Limb (tissue), 2 donors: ENCODE measurements at regions not wholly inside any gene's neighbourhood (a gene's known extent, or its start where the extent isn't known, plus 50 kb on each side); places are given as distances from the start of the nearest gene placed in this dataset.

Experiments
- DNase-seq, 2 donors: peaks; one replicate each; pipeline ENCODE4 v3.0.0-alpha.2; 2016; ENCODE audit errors: extremely low spot score in 2 of 2

DNA sequence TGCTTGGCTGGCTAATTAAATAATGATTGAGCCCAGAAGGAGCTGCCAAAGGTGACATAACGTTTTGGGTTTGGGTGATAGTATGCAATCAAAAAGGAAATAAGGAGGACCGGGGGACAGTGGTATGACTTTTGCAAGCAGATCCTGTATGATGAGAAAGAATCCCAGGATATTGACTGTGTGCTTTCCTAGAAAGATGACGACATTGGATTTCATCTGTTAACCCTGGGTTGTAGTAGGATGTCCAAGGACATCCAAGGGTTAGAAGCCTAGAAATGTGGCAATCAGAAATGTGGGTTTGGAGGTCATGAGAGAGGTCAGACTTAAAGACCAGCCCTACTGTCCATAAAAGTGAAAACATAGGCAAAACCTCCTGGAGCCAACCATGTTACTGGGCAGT lies 50.3 kb upstream of the HMHB1 start:
- no peak for DNase-seq

DNA sequence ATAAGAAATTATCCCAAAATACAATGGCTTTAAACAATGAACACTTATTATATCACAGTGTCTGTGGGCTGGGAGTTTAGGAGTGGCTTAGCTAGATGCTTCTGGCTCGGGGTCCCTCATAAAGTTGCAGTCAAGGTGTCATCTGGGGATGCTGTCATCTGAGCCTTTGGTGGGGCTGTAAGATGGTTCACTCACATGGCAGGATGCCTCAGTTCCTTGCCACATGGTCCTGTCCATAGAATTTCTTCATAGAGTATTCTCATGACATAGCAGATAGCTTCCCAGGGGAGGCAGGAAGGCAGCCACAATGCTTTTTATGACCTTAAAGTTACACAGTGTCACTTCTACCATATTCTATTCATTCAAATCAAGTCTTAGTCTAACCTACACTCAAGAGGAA lies 51.2 kb upstream of the HMHB1 start:
- no peak for DNase-seq

DNA sequence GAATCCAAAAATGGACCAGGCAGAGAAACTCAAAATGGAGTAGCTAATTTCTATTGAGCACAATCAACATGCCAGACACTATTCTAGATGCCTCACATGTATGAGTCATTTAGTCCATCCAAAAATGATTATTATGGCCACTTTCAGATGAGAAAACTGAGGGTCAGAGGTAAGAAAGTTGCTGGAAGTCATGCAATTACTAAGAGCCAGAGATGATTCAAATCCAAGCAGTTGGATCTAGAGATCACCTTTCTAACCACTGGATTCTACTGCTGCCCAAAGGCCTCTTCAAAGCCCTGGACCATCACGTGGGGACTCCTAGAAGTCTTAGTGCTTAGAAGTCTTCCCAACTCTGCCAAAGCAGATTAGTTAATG lies 51.8 kb upstream of the HMHB1 start:
- DNase-seq, result no peak

DNA sequence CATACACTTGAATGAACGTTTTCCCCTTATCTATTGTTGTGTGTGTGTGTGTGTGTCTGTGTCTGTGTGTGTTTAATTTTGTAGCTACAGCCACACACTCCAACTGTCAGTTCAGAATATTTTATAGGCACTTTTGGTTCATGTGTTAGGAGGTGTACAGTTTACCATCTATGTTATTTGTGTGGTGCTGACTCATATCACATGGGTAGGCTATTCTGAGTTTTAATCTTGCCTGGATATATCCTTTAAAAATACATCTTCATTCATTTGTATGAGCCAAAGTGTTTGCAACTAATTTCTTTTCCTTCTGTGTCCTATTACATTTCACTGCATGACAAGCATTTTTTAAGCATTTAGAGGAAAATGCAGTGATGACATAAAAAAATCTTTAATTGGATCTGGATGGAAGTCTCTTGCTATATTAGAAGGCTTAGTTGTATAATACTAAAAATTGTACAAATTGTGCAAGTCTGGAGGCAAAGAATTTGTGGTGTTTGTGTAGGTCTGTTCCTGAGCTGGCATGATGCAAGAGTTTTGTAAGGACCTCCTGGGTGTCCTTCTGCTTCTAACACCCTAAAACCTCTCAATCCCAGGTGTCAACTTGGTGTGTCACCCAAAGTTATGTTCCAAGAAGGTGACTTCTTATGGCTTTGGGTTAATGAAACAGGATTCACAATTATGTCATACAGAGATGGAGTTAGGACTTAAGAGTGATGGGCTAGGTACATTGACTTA lies 52.4 kb upstream of the HMHB1 start:
- no peak for DNase-seq

DNA sequence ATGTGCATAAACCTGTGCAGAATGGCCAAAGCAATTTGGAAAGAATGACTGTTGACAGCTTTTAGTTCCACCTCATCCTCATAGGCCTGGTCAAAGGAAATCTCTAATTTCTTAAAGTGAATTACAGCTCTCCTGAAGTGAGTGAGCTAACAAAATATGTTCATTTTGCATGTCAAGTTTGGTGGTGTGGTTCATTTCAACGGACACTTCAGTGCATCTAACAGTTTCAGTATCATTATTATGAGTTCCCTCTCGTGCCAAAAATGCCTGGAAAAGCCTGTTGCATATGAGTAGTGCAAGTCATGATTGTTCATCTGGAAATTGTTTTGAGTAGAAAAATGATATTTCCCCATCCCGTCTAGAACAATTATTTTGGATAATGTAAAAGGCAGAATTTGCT lies 53.2 kb upstream of the HMHB1 start:
- peak in 1 of 2 donors; percentile 40 for DNase-seq

DNA sequence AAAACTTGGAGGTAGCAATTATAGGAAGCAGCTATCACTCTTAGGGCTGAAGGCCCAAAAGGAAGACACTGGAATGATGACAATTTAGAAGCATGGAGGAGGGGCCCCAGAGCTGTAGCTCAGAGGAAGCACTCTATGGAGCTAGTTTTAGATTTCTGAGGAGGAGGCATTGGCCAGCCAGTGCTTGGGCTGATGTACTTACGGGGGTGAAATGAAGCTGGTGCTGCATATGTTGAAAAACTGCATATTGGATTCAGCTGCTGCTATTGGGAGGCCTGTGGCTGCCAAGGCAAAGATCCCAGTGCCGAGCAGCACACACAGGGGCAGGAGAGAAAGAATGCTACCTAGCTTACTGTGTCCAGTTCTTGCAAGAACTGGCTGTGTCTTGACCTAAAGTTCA lies 53.9 kb upstream of the HMHB1 start:
- peak in 1 of 2 donors; percentile 30 for DNase-seq

DNA sequence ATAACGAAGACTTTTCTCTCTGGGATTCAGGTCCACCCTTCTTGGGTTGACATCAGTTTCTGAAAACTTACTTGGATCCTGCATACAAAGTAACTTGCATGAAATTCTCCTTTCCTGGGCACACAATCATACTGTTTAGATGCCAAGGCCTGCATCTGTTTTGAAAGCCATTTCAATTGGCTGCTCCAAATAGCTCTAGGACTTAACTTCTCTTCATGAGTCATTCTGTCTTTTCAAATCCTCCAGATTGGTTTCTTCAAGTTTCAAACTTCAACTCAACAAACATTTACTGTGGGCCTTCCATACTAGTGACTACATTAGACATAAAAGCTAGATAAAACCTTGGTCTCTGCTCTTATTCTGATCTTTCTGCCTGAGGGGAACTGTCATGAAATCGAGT lies 54.8 kb upstream of the HMHB1 start:
- no peak for DNase-seq

DNA sequence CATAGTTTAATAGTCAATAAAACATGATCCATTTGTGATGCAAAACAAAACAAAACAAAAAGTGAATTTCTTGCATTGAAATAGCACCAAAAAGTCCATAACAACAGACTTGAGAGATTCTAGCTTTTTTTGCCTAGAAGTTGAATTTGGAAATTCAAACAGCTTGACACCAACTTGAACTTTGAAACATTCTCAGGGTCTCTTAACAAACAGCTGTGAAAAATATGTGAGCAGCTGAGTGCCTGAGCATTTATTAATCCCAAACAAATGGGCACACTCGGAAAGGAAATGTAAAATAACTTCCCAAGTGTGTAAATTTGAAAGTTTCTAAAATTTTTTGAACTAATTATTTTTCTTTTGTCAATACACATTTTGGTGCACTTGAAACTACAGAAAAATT lies 56.0 kb upstream of the HMHB1 start:
- peak in 1 of 2 donors; percentile 61 for DNase-seq

DNA sequence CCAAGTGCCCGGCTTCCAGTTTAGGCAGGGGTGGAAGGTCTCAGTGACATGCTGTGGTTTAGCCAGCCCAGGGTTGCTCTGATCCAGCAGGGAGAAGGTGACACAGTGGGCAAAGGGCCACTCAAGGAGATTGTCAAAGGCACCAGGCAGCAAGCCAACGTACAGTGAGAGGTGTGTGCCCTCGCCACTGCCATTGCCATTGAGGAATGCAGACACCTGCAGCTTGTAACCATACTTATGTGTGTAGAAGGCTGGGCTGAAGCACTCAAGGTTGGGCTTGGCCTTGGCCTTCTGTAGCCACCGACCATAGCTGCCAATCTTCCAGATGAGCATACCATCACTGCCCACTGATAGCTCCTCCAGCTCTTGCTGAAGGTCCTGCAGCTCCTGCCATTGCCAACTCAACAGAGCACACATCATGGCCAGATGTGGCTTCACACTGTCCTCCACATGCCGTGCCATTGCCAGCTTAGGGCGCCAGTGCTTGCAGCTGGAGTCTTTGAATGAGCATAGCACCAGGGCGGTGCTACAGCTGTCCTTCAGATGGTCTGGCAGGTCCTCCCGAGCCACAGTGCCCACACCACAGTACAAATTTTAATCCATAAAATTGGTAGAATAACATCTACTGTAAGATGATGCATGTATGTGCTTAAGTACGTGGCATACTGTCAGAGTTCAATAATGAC lies 59.7 kb upstream of the HMHB1 start:
- no peak for DNase-seq

DNA sequence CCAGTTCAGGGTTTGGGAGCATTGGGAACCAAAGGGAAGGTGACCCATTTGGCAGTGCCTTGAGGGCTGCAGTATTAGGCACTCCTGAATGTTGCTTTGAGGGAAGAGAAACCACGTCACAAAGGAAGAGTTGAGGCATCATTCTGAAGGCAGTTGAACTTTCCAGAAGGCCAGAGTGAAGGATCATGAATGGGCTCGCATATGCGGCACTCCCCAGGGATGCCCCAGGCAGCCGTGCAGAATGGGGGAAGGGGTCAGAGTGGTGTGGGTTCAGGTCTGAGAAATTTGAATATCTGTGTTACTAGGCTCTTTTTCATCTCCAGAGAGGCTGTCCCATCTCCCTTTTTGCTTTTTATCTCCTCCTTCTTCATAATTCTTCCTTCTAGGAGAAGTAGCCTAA lies 60.6 kb upstream of the HMHB1 start:
- DNase-seq, result no peak

DNA sequence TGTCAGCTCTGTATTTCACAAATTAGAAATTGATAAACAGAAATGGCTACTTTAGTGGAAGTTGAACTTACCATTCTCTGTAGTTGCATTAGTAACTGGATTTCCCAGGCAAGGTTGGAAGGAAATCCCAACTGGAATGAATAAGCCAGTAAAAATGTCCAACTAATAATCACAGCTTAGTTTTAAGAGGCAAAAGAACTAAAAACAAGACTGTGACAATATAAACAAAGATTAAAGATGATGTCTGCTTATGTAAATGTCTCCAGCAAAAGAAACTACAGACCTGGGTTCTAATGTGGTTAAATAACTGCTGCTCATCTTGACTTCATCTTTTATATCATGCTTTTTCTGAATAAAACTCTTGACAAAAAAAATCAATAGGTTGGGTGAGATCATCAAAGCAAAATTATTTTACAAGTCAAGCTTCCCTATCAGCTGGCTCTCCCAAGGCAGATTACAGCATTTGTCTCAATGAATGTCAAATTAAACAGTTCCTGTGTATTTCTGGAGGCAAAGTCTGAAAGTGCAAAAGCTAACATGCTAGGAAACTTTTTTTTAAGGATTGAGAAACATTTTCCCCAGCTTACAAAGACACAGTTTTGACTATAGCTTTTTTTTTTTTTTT lies 62.3 kb upstream of the HMHB1 start:
- DNase-seq, result no peak

DNA sequence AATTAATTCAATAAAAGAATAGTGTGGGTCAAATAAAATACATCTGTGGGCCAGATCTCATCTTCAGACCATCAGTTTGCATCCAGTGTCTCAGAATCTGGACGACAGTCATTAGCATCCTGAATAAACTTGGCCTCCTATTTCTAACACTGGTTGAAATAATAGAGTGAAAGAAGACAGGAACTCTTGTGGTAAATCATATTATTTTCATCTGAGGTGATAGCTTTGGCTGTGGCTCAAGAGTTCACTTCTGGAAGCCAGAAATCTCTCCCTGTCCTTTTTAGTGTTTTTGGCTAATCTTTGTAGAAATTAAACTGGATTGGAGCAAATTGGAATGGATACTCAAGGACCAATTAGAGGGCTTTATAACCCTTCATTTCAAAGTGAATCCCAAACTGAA lies 63.4 kb upstream of the HMHB1 start:
- no peak for DNase-seq

DNA sequence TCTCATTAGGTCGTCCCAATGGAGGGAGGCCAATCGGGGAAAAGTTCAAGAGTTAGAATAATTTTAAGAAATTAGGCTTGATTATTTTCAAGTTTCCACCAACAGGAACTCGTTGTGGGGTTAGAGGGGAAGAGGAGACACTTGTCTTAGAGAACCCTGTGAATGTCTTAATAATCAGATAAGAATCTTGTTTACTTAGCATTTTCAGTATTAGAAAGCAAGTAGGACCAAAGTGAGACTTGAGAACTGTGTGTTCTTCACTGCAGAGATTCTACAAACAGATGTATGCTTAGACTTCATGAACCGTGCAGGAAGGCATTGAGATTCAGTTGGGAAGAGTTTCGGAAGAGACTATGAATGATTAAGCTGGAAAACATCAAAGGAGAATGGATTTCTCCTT lies 69.0 kb upstream of the HMHB1 start:
- no peak for DNase-seq

DNA sequence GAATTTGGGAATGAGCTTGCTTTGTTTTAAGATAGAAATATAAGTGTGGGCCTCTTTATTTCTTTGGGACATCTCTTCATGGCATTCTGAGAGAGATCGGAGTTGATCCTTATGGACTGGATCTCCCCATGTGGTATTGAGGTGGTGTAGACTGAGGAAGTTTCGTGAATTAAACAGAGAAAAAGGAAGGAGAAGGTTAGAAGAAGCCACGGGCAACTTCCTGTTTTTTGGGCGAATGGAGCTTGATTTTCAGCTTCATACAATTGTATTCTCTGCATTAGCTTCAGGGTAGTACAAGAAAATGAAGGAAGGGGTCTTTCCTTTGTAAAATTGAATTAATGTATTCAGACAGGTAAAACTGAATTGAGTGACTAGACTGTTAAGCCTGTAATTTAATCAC lies 70.5 kb upstream of the HMHB1 start:
- no peak for DNase-seq

DNA sequence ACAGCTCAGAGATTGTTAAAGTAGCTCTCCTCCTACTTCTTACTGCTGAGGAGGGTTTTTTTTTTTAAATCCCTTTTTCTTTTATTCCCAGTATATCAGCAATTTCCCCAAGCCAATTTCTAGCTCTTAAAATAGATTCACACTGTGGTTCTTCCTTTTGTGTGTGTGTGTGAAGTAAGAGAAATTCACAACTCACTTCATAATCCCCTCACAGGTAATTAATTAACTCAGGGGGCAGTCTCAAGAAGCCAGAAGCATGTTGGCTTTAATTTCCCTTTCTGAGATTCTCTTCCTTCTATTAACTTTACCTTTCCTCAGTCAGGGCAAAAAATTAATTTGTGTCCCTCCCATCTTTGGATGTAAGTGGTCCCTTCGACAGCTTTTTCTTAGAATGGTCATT lies 71.0 kb upstream of the HMHB1 start:
- no peak for DNase-seq

DNA sequence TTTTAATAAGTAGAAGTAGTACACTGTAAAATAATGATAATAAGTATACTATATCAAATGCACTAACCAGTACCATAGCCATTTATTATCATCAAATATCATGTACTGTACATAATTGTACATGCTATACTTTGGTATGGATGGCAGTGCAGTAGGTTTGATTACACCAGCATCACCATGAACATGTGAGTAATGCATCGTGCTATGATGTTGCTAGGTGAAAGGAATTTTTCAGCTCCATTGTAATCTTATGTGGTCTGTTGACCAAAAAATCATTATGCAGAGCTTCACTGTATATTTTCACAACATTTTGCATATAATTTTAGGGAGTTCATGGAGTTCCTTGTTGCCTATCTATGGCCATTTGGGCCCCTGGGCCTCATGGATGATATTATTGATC lies 72.2 kb upstream of the HMHB1 start:
- no peak for DNase-seq

DNA sequence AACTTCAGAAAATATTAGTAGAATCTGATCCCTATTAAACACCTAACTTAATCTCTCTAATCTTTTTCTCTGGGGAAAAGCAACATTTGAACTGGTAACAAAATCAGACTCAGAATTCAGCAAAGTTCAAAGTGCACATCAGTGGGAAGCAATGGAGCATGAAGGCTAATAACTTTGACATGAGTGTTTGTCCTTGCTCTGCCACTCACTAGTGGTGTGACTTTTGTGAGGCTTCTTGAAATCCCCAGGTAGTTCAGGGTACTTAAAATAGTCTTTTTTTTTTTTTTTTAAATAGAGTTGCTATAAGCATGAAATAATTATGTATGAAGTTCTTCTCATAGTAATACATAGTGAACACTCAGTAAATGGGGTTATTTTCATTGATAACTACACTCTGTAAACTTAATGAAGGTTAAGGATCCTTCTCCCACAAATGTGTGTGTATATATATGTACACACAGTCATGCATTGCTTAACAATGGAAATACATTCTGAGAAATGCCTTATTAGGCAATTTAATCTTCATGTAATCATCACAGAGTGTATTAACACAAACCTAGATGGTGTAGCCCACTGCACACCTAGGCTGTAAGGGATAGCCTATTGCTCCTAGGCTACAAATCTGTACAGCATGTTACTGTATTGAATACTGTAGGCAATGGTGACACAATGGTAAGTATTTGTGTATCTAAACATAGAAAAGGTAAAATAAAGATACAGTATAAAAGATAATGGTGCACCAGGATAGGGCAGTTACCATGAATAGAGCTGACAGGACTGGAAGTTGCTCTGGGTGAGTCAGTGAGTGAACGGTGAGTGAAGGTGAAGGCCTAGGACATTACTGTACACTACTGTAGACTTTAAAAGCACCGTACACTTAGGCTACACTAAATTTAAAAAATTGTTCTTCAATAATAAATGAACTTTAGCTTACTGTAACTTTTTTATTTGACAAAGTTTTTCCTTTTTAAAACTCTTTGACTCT lies 73.3 kb upstream of the HMHB1 start:
- DNase-seq, result no peak

DNA sequence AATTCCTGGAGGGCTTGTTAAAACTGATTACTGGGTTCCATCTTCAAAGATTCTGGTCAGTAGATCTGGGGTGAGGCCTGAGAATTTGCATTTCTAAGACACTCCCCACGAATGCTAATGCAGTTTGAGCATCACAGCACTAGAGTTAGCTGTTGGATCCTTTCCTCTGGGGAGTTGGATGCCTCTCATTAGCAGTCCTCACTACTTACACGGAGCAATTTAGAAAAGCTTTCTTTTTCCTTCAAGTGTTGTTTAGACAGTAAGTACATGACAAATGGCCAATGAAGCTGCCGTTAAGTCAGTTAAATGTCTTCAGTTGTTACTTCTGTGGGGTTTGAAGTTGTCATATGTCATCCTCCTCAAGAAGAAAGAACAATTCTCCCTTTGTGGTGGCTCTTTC lies 74.9 kb upstream of the HMHB1 start:
- DNase-seq, result no peak

DNA sequence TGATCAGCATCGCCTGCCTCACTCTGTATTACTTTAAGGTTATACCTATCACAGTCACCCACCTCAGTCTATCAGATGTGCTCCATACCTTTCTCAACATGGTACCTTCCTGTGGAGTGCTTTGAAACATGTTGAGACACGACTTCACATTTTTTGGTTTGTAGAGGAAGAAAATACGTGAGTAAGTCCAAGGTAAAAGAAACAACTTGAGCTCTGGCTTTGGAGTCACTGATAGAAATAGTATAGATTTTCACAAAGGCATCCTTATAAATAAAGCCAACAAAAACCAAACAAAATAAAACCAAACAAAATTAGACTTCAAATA lies 77.5 kb upstream of the HMHB1 start:
- no peak for DNase-seq

DNA sequence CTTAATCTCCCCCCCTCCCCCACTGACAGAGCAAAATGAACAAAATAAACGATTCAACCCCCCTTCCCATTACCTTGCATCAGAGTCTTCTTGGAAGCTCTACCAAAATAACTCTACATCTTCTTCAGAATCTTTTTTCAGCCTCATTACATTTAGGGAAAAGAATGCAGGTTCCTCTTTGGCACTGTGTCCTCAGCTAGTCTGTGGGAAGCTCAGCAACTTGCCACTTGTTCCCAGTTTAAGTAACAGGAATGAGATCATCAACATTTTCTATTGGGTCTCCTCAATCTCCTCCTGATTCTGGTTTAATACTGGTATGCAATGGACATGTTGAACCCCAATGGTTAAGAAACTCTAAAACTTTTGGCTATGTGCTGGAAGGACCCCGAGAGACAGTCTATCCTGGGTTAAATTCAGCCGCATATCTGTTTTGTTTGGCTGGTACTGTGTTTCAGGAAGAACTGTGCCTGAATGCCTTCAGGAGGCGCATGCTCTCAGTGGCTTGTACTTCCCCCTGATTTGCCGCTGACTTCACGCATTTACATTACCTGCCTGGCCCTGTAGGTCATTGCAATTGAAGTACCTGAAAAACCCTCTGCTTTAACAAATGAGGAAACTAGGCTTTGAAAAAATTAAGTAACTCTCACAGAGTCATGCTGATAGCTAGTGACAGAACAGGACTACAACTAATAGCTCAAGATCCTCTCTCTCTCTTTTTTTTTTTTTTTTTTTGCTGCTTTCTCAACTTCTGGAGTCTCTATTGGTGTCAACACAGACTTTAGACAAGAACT lies 78.1 kb upstream of the HMHB1 start:
- no peak for DNase-seq

DNA sequence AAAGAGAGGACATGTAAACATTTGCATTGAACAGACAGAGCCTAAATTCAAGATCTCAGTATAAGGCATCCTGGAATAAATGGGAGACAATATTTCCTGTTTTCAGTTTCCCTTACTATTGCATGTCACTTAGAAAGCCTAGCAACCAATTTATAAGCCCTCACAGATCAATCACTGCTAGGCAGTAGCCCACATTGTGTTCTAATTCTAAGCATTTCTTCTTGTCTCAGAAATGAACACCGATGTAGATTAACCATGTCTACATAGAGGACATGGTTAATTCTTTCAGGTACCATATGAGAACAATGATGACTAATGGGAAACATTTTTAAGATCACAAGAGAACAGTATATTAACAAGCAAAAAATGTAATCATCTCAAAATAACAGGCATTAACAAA lies 79.6 kb upstream of the HMHB1 start:
- DNase-seq, result no peak
